ENCODE measurements at regions not wholly inside any gene's neighbourhood (a gene's known extent, or its start where the extent isn't known, plus 50 kb on each side); places are given as distances from the start of the nearest gene placed in this dataset.

- TF ChIP-seq CTCF (IDR thresholded peaks at IDR 0.05) (no peak), POLR2A (IDR thresholded peaks at IDR 0.05) (no peak)
Measured at GRCh38 chr5:167167191-167167795, 1124.2 kb upstream of the WWC1 start.
